HEK293 (cell line): ENCODE measurements at regions not wholly inside any gene's neighbourhood (a gene's known extent, or its start where the extent isn't known, plus 50 kb on each side); places are given as distances from the start of the nearest gene placed in this dataset.

Experiments
- CTCF ChIA-PET: fragments of 350-600 bp; formaldehyde crosslinking; extraction: SDS; loops from one replicate; lab custom pipeline; 2021; ENCODE audit warnings: antibody characterized with exemption; lab: Yijun Ruan, JAX
- POLR2A ChIA-PET: fragments of 300-600 bp; formaldehyde crosslinking; extraction: SDS; loops from one replicate; lab custom pipeline; 2020; ENCODE audit warnings: antibody characterized with exemption, inconsistent platforms; lab: Yijun Ruan, JAX
- H3K27ac ChIP-seq: fragments of 200-500 bp; sonication (Bioruptor generic); 2 replicates; pipeline ENCODE4 v1.5.1; 2014; ENCODE audit warnings: low read depth, low read length, control low read depth, inconsistent platforms; ENCODE audit errors: extremely low read depth
- H3K36me3 ChIP-seq, 2 experiments: fragments of 200-500 bp in 1 of 2; sonication (Bioruptor generic) in 1 of 2; 1 replicate in 1 of 2; 2 replicates in 1 of 2; pipeline ENCODE4 v1.5.1; 2014 to 2017; ENCODE audit warnings: inconsistent platforms in 2 of 2, low read length in 2 of 2; ENCODE audit not compliant: control insufficient read depth in 2 of 2, insufficient read depth in 1 of 2
- H3K4me1 ChIP-seq: fragments of 200-500 bp; sonication (Bioruptor generic); 2 replicates; pipeline ENCODE4 v1.5.1; 2014; ENCODE audit warnings: mild to moderate bottlenecking, low read length, inconsistent platforms; ENCODE audit not compliant: control insufficient read depth, insufficient read depth
- H3K4me3 ChIP-seq: 2 replicates; pipeline ENCODE4 v1.5.1; 2011; ENCODE audit warnings: low read depth, mild to moderate bottlenecking, control low read depth, low read length, moderate library complexity
- H3K9me3 ChIP-seq: fragments of 200-500 bp; sonication (Bioruptor generic); 2 replicates; pipeline ENCODE4 v1.5.1; 2014; ENCODE audit warnings: low read depth, low read length, inconsistent platforms; ENCODE audit not compliant: control insufficient read depth, insufficient read depth
- GFI1B ChIP-seq: fragments of 450-650 bp; formaldehyde crosslinking; IDR thresholded peaks from 2 replicates; pipeline ENCODE4 v1.5.1; 2016; ENCODE audit warnings: missing biosample characterization, missing genetic modification characterization
- HOXD13 ChIP-seq: sonication (generic); formaldehyde crosslinking; IDR thresholded peaks from 2 replicates; pipeline ENCODE4 v1.8.0; 2022; ENCODE audit warnings: missing genetic modification reagents, borderline replicate concordance
- KLF7 ChIP-seq: fragments of 450-650 bp; formaldehyde crosslinking; IDR thresholded peaks from 2 replicates; pipeline ENCODE4 v1.5.1; 2016; ENCODE audit warnings: missing biosample characterization, missing genetic modification characterization, borderline replicate concordance
- MZF1 ChIP-seq: fragments of 450-650 bp; formaldehyde crosslinking; IDR thresholded peaks from 2 replicates; pipeline ENCODE4 v1.5.1; 2017; ENCODE audit warnings: missing biosample characterization, missing genetic modification characterization, borderline replicate concordance
- SCRT1 ChIP-seq: fragments of 450-650 bp; formaldehyde crosslinking; IDR thresholded peaks from 2 replicates; pipeline ENCODE4 v1.5.1; 2016; ENCODE audit warnings: missing biosample characterization, missing genetic modification characterization, borderline replicate concordance
- SCRT2 ChIP-seq: fragments of 450-650 bp; formaldehyde crosslinking; IDR thresholded peaks from 2 replicates; pipeline ENCODE4 v1.5.1; 2016; ENCODE audit warnings: missing biosample characterization, missing genetic modification characterization
- TCF7L2 ChIP-seq: IDR thresholded peaks from 2 replicates; pipeline ENCODE4 v1.6.1; 2011; ENCODE audit warnings: low read depth, mild to moderate bottlenecking, inconsistent platforms, low read length, moderate library complexity, borderline replicate concordance
- WT1 ChIP-seq: fragments of 450-650 bp; formaldehyde crosslinking; IDR thresholded peaks from 2 replicates; pipeline ENCODE4 v1.5.1; 2016; ENCODE audit warnings: missing biosample characterization, missing genetic modification characterization
- ZBTB17 ChIP-seq: fragments of 450-650 bp; formaldehyde crosslinking; IDR thresholded peaks from 2 replicates; pipeline ENCODE4 v1.5.1; 2016; ENCODE audit warnings: missing biosample characterization, missing genetic modification characterization
- ZBTB8A ChIP-seq: fragments of 450-650 bp; formaldehyde crosslinking; IDR thresholded peaks from 2 replicates; pipeline ENCODE4 v1.5.1; 2016; ENCODE audit warnings: missing biosample characterization, missing genetic modification characterization
- ZFHX2 ChIP-seq: fragments of 450-650 bp; formaldehyde crosslinking; conservative IDR thresholded peaks from 2 replicates; pipeline ENCODE4 v1.5.1; 2016; ENCODE audit warnings: missing biosample characterization, missing genetic modification characterization
- ZNF121 ChIP-seq: fragments of 450-650 bp; formaldehyde crosslinking; IDR thresholded peaks from 2 replicates; pipeline ENCODE4 v1.5.1; 2016; ENCODE audit warnings: missing biosample characterization, missing genetic modification characterization
- ZNF132 ChIP-seq: fragments of 450-650 bp; formaldehyde crosslinking; IDR thresholded peaks from 2 replicates; pipeline ENCODE4 v1.5.1; 2017; ENCODE audit warnings: missing biosample characterization, missing genetic modification characterization, borderline replicate concordance
- ZNF248 ChIP-seq: fragments of 450-650 bp; formaldehyde crosslinking; IDR thresholded peaks from 2 replicates; pipeline ENCODE4 v1.5.1; 2017; ENCODE audit warnings: missing biosample characterization, missing genetic modification characterization
- ZNF391 ChIP-seq: fragments of 450-650 bp; formaldehyde crosslinking; IDR thresholded peaks from 2 replicates; pipeline ENCODE4 v1.5.1; 2016; ENCODE audit warnings: low read depth, missing biosample characterization, missing genetic modification characterization, borderline replicate concordance
- ZNF530 ChIP-seq: fragments of 450-650 bp; formaldehyde crosslinking; IDR thresholded peaks from 2 replicates; pipeline ENCODE4 v1.5.1; 2016; ENCODE audit warnings: low read depth, missing biosample characterization, missing genetic modification characterization
- ZNF548 ChIP-seq: fragments of 450-650 bp; formaldehyde crosslinking; IDR thresholded peaks from 2 replicates; pipeline ENCODE4 v1.5.1; 2016; ENCODE audit warnings: missing biosample characterization, missing genetic modification characterization
- ZNF549 ChIP-seq: fragments of 450-650 bp; IDR thresholded peaks from 2 replicates; pipeline ENCODE4 v1.5.1; 2018; ENCODE audit warnings: missing biosample characterization, missing genetic modification characterization, mild to moderate bottlenecking, inconsistent platforms, moderate library complexity
- ZNF585B ChIP-seq: fragments of 450-650 bp; formaldehyde crosslinking; IDR thresholded peaks from 2 replicates; pipeline ENCODE4 v1.5.1; 2016; ENCODE audit warnings: missing biosample characterization, missing genetic modification characterization
- ZNF624 ChIP-seq: fragments of 450-650 bp; formaldehyde crosslinking; IDR thresholded peaks from 2 replicates; pipeline ENCODE4 v1.5.1; 2017; ENCODE audit warnings: missing biosample characterization, missing genetic modification characterization
- ZNF747 ChIP-seq: fragments of 450-650 bp; formaldehyde crosslinking; IDR thresholded peaks from 2 replicates; pipeline ENCODE4 v1.5.1; 2016; ENCODE audit warnings: missing biosample characterization, missing genetic modification characterization
- ZNF777 ChIP-seq: fragments of 450-650 bp; formaldehyde crosslinking; IDR thresholded peaks from 2 replicates; pipeline ENCODE4 v1.5.1; 2017; ENCODE audit warnings: missing biosample characterization, missing genetic modification characterization, borderline replicate concordance
- TF ChIP-seq, protein P1 (sequence below): fragments of 450-650 bp; formaldehyde crosslinking; IDR thresholded peaks from 2 replicates; pipeline ENCODE4 v1.5.1; 2017; ENCODE audit warnings: missing biosample characterization, missing genetic modification characterization
- TF ChIP-seq, protein P2 (sequence below): fragments of 450-650 bp; formaldehyde crosslinking; IDR thresholded peaks from 2 replicates; pipeline ENCODE4 v1.5.1; 2016; ENCODE audit warnings: missing biosample characterization, missing genetic modification characterization
- TF ChIP-seq, protein P3 (sequence below): fragments of 450-650 bp; formaldehyde crosslinking; IDR thresholded peaks from 2 replicates; pipeline ENCODE4 v1.5.1; 2016; ENCODE audit warnings: missing biosample characterization, missing genetic modification characterization
- TF ChIP-seq, protein P4 (sequence below): fragments of 450-650 bp; formaldehyde crosslinking; IDR thresholded peaks from 2 replicates; pipeline ENCODE4 v1.5.1; 2017; ENCODE audit warnings: missing biosample characterization, missing genetic modification characterization

DNA sequence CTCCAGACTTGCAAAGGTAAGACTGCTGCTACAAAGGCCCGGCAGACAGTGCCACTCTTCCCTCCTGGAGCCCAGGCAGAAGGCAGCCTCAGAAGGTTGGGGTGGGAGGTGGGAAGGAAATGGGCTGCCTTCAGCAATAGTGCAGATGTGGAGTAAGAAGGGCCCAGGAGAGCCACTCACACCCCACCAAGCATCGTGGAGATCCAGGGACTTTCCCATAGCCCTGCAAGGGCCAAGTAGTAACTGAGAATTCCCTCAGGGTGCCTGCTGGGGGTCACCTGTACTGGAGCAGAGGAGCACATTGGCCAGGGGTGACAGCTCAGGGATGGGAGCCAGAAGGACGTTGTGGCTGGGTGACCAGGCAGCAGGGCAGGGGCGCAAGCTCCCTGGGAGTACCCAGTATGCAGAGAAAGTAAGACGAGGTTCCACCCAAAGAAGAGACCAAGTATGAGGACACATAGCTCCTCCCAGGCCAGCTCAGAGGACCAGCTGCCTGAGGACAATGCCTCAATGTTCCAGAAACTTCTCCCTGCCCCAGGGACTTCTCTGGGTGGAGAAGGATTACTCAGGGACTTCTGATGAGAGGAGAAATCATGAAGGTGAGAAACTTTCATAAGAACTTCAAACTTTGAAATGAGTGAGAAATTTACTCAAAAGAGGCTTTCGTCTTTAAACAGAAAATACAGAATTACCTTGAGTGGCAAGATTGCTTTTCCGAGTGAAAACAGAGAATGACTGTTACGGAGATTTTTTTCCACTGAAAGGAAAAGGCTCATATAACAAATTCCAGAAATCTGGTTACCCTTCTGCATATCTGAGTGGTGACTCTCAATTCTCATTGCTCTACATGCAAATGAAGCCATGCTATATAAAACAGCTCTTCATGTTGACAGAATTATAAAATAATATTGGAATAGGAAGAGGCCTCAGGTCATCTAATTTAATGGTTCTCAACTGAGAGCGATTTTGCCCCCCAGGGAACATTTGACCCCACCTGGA, 87.9 kb upstream of the TRIO start:
- ChIA-PET CTCF (interaction anchor here (0.7 to 1.1 kb wide), 2 partner anchors 15 to 84 kb away, joined by 3 read pairs; no protein-coding TSS in a partner anchor), POLR2A (interaction anchor here (0.7 kb wide), 1 partner anchor 8 kb away, joined by 3 read pairs; no protein-coding TSS in a partner anchor)
- TF ChIP-seq ZNF624 (tag by site-specific recombination) (no peak), ZNF585B (no peak), ZBTB17 (tag by site-specific recombination) (no peak), ZNF747 (no peak), ZNF548 (no peak), SCRT2 (no peak), ZNF549 (tag by site-specific recombination) (no peak), ZNF248 (tag by site-specific recombination) (no peak), HOXD13 (CRISPR knock-in tag) (no peak), ZNF121 (tag by site-specific recombination) (no peak), KLF7 (no peak), ZBTB8A (tag by site-specific recombination) (no peak), ZNF530 (no peak), TCF7L2 (no peak)
- TF ChIP-seq, protein P1, sequence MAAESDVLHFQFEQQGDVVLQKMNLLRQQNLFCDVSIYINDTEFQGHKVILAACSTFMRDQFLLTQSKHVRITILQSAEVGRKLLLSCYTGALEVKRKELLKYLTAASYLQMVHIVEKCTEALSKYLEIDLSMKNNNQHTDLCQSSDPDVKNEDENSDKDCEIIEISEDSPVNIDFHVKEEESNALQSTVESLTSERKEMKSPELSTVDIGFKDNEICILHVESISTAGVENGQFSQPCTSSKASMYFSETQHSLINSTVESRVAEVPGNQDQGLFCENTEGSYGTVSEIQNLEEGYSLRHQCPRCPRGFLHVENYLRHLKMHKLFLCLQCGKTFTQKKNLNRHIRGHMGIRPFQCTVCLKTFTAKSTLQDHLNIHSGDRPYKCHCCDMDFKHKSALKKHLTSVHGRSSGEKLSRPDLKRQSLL: no peak
- TF ChIP-seq, protein P2, sequence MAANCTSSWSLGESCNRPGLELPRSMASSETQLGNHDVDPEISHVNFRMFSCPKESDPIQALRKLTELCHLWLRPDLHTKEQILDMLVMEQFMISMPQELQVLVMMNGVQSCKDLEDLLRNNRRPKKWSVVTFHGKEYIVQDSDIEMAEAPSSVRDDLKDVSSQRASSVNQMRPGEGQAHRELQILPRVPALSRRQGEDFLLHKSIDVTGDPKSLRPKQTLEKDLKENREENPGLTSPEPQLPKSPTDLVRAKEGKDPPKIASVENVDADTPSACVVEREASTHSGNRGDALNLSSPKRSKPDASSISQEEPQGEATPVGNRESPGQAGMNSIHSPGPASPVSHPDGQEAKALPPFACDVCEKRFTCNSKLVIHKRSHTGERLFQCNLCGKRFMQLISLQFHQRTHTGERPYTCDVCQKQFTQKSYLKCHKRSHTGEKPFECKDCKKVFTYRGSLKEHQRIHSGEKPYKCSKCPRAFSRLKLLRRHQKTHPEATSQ (tag by site-specific recombination): no peak
- no peak overlapping the region for H3K27ac ChIP-seq
- no peaks in the 10 kb centered on the region for H3K9me3 ChIP-seq
- H3K4me1 ChIP-seq: no peaks in the 10 kb centered on the region
- H3K36me3 ChIP-seq: no peaks in the 10 kb centered on the region
- no peak overlapping the region for H3K4me3 ChIP-seq

DNA sequence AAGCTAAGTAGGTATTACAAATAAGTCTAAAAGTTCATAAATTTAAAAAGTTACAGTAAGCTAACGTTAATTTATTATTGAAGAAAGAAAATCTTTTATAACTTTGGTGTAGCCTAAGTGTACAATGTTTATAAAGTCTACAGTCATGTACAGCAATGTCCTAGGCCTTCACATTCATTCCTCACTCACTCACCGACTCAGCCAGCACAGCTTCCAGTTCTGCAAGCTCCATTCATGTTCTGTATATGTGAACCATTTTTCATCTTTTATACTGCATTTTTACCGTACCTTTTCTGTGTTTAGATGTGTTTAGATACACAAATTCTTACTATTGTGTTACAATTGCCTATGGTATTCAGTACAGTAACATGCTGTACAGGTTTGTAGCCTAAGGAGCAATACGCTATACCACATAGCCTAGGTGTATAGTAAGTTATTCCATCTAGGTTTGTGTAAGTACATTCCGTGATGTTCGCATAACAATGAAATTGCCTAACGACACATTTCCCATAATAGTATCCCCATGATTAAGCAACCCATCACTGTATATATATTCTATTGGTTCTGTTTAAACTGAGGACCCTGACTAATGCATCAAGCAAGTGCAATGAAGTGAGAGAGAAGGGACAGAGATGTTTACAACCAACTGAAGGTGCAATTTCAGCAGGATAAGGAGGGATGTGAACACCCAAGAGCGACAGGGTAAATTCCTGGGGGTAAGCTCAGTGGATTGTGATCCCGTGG, 88.9 kb upstream of the TRIO start:
- H3K9me3 ChIP-seq: no peaks in the 10 kb centered on the region
- no peak overlapping the region for H3K4me3 ChIP-seq
- no peaks in the 10 kb centered on the region for H3K36me3 ChIP-seq
- POLR2A ChIA-PET: no interaction called here
- no peaks in the 10 kb centered on the region for H3K4me1 ChIP-seq
- H3K27ac ChIP-seq: no peak overlapping the region
- CTCF ChIA-PET: interaction anchor here (0.7 to 1.1 kb wide), 4 partner anchors 14 to 88 kb away, joined by 3 read pairs; partner anchors contain the start of gene TRIO
- TF ChIP-seq ZNF132 (tag by site-specific recombination) (no peak), ZFHX2 (tag by site-specific recombination) (no peak), WT1 (tag by site-specific recombination) (no peak), ZBTB17 (tag by site-specific recombination) (no peak), MZF1 (tag by site-specific recombination) (no peak), SCRT1 (tag by site-specific recombination) (no peak), ZNF585B (no peak), ZNF391 (tag by site-specific recombination) (no peak), ZNF777 (tag by site-specific recombination) (no peak), GFI1B (no peak)
- TF ChIP-seq, protein P3, sequence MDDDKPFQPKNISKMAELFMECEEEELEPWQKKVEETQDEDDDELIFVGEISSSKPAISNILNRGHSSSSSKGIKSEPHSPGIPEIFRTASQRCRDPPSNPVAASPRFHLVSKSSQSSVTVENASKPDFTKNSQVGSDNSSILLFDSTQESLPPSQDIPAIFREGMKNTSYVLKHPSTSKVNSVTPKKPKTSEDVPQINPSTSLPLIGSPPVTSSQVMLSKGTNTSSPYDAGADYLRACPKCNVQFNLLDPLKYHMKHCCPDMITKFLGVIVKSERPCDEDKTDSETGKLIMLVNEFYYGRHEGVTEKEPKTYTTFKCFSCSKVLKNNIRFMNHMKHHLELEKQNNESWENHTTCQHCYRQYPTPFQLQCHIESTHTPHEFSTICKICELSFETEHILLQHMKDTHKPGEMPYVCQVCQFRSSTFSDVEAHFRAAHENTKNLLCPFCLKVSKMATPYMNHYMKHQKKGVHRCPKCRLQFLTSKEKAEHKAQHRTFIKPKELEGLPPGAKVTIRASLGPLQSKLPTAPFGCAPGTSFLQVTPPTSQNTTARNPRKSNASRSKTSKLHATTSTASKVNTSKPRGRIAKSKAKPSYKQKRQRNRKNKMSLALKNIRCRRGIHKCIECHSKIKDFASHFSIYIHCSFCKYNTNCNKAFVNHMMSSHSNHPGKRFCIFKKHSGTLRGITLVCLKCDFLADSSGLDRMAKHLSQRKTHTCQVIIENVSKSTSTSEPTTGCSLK: no peak
- TF ChIP-seq, protein P4, sequence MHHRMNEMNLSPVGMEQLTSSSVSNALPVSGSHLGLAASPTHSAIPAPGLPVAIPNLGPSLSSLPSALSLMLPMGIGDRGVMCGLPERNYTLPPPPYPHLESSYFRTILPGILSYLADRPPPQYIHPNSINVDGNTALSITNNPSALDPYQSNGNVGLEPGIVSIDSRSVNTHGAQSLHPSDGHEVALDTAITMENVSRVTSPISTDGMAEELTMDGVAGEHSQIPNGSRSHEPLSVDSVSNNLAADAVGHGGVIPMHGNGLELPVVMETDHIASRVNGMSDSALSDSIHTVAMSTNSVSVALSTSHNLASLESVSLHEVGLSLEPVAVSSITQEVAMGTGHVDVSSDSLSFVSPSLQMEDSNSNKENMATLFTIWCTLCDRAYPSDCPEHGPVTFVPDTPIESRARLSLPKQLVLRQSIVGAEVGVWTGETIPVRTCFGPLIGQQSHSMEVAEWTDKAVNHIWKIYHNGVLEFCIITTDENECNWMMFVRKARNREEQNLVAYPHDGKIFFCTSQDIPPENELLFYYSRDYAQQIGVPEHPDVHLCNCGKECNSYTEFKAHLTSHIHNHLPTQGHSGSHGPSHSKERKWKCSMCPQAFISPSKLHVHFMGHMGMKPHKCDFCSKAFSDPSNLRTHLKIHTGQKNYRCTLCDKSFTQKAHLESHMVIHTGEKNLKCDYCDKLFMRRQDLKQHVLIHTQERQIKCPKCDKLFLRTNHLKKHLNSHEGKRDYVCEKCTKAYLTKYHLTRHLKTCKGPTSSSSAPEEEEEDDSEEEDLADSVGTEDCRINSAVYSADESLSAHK (tag by site-specific recombination): no peak
